ENCODE measurements at regions not wholly inside any gene's neighbourhood (a gene's known extent, or its start where the extent isn't known, plus 50 kb on each side); places are given as distances from the start of the nearest gene placed in this dataset.

- TF ChIP-seq, protein P1, sequence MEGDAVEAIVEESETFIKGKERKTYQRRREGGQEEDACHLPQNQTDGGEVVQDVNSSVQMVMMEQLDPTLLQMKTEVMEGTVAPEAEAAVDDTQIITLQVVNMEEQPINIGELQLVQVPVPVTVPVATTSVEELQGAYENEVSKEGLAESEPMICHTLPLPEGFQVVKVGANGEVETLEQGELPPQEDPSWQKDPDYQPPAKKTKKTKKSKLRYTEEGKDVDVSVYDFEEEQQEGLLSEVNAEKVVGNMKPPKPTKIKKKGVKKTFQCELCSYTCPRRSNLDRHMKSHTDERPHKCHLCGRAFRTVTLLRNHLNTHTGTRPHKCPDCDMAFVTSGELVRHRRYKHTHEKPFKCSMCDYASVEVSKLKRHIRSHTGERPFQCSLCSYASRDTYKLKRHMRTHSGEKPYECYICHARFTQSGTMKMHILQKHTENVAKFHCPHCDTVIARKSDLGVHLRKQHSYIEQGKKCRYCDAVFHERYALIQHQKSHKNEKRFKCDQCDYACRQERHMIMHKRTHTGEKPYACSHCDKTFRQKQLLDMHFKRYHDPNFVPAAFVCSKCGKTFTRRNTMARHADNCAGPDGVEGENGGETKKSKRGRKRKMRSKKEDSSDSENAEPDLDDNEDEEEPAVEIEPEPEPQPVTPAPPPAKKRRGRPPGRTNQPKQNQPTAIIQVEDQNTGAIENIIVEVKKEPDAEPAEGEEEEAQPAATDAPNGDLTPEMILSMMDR (IDR thresholded peaks at IDR 0.05) = no peak
- TF ChIP-seq POLR2A (IDR thresholded peaks at IDR 0.05) (no peak), EP300 (IDR thresholded peaks at IDR 0.05) (no peak)
Observed at GRCh38 chr16:51085271-51085670, 65.8 kb downstream of the SALL1 start.

Data from tibial nerve (tissue), 4 donors.